Astrocyte (in vitro differentiated cells and primary cell): ENCODE measurements at regions not wholly inside any gene's neighbourhood (a gene's known extent, or its start where the extent isn't known, plus 50 kb on each side); places are given as distances from the start of the nearest gene placed in this dataset.

Source experiments
- EZH2 ChIP-seq: IDR thresholded peaks from 2 replicates; pipeline ENCODE4 v1.6.1; 2012; ENCODE audit warnings: mild to moderate bottlenecking, low read length, inconsistent platforms; ENCODE audit not compliant: insufficient read depth
- TF ChIP-seq, protein P1 (sequence below): IDR thresholded peaks from 2 replicates; pipeline ENCODE4 v1.5.1; 2011; ENCODE audit warnings: low read depth, mild to moderate bottlenecking, inconsistent platforms, low read length, moderate library complexity; ENCODE audit not compliant: insufficient read depth

DNA sequence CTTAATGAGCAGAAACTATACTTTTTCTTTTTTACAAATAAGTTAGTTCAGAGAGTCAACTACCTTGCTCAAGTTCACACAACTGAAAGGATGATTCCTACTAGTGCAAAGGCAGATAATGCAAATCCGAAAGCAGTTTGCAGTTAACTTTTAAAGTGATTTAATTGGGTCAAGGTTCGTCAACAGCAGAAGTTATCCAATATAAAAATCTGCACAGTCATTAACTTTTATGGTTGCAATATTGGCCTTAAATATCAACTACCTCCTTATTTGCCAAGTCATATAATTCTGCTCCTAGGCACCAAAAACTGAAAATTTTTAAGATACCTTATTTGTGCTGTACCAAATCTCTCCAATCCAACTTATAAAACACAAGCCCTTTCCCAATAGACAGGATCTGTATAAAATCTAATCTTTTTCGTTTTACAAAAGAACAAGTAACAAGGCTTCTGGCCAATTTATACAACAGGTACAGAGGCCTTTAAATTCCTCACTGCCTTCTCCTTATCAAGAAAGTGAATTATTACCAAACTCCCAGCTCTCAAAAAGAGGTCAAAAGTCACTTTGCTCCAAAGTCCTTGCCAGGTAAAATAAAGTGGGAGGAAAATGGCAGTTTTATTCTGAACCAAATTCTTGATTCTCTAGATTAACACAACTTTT, 416.6 kb upstream of the NECTIN3 start:
- TF ChIP-seq EZH2 = no peak
- TF ChIP-seq, protein P1, sequence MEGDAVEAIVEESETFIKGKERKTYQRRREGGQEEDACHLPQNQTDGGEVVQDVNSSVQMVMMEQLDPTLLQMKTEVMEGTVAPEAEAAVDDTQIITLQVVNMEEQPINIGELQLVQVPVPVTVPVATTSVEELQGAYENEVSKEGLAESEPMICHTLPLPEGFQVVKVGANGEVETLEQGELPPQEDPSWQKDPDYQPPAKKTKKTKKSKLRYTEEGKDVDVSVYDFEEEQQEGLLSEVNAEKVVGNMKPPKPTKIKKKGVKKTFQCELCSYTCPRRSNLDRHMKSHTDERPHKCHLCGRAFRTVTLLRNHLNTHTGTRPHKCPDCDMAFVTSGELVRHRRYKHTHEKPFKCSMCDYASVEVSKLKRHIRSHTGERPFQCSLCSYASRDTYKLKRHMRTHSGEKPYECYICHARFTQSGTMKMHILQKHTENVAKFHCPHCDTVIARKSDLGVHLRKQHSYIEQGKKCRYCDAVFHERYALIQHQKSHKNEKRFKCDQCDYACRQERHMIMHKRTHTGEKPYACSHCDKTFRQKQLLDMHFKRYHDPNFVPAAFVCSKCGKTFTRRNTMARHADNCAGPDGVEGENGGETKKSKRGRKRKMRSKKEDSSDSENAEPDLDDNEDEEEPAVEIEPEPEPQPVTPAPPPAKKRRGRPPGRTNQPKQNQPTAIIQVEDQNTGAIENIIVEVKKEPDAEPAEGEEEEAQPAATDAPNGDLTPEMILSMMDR = no peak
